GM12874 (cell line): ENCODE measurements at regions not wholly inside any gene's neighbourhood (a gene's known extent, or its start where the extent isn't known, plus 50 kb on each side); places are given as distances from the start of the nearest gene placed in this dataset.
A peak's percentile ranks its signal among the peaks of the same experiment; 100 is the strongest.

Experiments used
- TF ChIP-seq, protein P1 (sequence below): IDR thresholded peaks from 2 replicates; pipeline ENCODE4 v1.5.1; 2011; ENCODE audit warnings: low read depth, mild to moderate bottlenecking, control low read depth, low read length, moderate library complexity; ENCODE audit not compliant: insufficient read depth

DNA sequence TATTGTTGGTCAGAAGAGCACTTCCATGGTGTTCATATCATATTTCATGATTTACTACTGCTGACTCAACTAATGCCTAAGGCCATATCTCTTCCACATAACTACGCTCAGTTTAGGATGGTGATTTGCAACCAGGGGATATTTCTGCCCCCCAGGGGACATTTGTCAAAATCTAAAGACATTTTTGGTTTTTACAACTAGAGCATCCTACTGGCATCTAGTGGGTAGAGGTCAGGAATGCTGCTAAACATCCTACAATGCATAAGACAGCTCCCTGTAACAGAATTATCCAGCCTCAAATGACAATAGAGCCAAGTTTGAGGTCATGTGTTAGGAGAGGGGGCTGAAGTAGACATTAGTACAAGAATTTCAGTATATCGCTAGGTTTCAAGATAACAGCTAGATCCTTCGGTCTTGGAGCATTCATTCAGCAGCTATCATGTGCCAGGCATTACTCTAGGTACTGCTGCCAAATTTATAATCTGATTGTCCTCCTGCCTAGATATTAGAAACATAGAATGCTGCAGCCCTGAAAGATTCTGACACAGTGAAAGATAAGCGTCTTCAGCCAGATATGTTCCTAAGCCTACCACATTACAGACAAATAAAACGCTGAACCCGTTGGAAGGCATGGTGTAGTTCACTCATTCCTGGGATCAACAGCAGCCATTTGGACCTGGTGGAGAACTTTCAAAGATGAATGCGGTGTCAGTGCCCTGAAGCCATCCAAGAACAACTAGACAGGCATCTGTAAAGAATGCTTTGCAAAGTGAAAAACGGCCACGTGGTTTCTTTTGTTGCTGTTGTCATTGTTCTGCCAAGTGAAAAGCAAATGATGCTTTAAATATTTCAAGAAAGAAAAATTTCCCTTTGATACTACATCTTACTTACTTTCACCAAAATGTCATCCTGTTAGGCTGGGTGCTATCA is 55.5 kb upstream of the FST start:
- TF ChIP-seq, protein P1, sequence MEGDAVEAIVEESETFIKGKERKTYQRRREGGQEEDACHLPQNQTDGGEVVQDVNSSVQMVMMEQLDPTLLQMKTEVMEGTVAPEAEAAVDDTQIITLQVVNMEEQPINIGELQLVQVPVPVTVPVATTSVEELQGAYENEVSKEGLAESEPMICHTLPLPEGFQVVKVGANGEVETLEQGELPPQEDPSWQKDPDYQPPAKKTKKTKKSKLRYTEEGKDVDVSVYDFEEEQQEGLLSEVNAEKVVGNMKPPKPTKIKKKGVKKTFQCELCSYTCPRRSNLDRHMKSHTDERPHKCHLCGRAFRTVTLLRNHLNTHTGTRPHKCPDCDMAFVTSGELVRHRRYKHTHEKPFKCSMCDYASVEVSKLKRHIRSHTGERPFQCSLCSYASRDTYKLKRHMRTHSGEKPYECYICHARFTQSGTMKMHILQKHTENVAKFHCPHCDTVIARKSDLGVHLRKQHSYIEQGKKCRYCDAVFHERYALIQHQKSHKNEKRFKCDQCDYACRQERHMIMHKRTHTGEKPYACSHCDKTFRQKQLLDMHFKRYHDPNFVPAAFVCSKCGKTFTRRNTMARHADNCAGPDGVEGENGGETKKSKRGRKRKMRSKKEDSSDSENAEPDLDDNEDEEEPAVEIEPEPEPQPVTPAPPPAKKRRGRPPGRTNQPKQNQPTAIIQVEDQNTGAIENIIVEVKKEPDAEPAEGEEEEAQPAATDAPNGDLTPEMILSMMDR, result no peak

DNA sequence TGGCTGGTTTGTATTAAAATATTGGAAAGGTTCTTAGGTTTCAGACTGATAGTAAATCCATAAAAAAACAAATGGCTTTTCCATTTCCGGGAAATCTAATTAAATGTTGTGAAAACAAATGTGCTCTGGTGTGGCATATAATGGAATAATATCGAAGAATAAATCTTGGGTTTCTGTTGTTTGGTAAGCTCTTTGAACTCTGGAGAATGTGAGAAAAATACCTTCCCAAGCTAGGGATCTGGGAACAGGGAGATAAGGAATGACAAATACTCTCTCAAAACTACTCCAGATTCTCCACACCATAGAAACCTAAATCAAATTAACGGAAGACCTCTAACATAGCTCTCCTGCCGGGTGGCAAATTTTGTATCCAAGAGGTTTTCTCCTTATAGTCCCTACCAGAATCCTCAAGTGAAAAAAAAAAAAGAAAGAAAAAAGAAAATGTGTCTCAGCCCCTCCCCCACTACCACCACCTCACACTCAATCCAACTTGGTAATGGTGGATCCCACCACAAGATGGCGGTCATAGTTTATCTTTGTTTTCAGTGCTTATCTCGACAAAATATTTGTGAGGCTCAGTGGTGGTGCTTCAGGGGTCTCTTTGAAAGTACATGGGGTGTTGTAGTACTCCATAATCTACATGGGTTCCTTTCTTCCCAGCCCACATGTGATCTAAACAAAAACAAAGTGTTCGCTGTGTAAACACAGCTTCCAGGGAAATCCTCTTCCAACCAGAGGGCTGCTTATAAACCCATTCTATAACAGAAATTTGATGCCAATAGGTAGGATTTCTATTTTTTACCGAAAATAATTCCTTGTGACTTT is 54.5 kb upstream of the FST start:
- TF ChIP-seq, protein P1, result no peak; the same call in 1 of the 2 replicates

DNA sequence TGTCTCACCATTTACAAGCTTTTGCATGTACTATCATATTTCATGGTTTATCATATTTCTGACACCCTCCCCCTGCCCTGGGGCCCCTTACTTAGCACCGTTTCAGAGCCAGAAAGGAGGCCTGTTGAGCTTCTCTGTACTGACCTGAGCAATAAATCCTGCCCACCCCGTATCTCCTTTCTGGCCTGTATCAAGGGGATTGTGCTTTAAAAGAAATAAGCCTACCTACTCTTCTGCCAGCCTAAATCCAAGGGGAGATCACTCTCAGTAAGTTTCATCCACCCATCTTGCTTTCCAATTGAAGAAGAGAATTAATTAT is 54.0 kb upstream of the FST start:
- TF ChIP-seq, protein P1, result no peak

DNA sequence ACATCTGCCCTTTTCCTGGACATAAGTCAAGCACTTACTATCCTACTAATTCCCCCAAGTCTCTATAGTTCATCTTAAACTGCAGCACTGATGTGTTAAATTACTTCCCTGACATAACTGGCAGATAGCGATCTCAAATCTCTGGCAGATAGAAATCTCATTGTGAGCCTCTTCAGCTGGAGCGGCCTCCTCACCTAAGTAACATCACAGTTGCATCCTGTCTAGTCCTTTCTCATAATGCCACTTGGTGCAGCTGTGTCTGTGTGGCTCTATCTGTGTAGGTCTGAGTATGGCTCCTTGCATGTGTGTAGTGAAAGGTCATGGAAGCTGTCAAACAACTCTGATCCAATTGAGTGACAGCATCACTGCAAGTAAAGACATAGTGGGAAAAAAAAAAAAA is 53.6 kb upstream of the FST start:
- TF ChIP-seq, protein P1, result no peak

DNA sequence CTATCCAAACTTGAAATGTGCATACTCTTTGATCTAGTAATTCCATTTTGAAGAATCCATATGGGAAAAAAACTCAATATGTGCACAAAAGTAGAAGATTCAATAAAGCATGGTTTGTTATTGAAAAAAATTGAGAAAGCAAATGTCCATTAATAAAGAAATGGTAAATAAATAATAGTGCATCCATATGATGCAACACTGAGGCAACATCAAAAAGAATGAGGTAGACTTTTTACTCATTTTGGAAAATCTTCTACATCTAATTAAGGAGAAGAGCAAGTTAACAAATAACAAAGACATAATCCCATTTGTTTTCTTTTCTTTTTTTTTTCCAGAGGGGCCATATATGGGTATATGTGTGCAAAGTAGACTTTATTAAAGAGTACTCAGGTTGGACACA is 52.5 kb upstream of the FST start:
- TF ChIP-seq, protein P1, result no peak

DNA sequence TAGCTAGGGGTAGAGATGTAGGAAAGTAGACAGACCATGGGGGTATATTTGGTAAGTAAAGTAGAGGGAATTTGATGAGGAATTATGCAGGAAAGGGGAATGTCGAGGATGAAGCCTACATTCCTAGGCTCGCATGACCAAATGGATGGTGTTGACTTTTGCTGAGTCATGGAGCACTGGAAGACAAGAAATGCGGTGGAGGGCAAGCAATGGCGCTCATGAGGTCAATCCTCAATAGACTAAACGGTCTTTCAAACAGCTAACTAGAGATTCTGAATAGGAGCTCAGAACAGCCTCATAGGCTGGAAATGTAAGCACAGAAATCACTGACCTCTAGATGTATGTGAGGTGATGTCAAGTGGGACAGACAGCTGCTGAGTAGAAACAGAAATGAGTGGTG is 50.7 kb upstream of the FST start:
- TF ChIP-seq, protein P1, result no peak

DNA sequence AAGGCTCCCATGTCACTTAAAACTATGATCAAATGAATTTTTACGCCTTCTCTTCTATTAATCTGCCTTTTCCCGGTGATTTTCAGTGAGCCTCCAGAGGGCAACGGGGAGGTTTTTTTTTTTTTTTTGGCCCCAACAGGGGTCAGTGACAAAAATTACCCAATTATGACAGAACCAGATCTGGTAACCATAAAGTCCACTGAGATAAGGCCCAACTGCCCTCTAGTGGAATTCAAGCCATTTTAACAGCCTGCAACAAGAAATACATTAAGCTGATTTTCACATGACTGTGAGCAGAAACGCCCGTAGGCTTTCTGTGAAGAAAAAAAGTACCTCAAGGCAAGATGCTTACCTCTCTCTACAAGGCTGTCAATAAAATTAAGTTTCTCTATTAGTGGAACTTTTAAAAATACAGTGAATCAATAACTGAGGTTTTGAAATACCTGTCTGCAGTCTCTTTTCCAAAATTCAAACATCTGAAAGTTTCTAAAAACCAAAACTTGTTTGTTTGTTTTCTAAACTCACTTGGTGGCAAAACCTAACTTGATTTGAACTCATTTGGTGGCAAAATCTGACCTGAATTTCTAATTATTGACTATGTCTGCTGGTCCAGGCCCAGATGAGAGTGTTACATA is 49.7 kb upstream of the FST start:
- TF ChIP-seq, protein P1, result peak; percentile 17; the same call in 1 of the 2 replicates
